ENCODE measurements at regions not wholly inside any gene's neighbourhood (a gene's known extent, or its start where the extent isn't known, plus 50 kb on each side); places are given as distances from the start of the nearest gene placed in this dataset.

GRCh38 chr12:130081117-130081805 is 81.0 kb upstream of the FZD10 start:
- H3K56ac ChIP-seq (ENCODE audit: extremely low read depth, insufficient read depth, low read length): no peak overlapping the region
- no peak overlapping the region for H2BK15ac ChIP-seq (ENCODE audit: low read depth, low read length)
- no peak overlapping the region for H4K91ac ChIP-seq (ENCODE audit: insufficient read depth, low read depth, low read length)
- no peaks in the 10 kb centered on the region for H3K9me1 ChIP-seq (ENCODE audit: insufficient read depth, low read length)
- H3K9me3 ChIP-seq (ENCODE audit: control insufficient read depth, insufficient read depth, low read length): peaks cover 37% of the 10 kb centered on the region
- no peaks in the 10 kb centered on the region for H3K36me3 ChIP-seq (ENCODE audit: control insufficient read depth, insufficient read depth, low read length)
- H3K14ac ChIP-seq (replicated peaks; ENCODE audit: low read depth, low read length): no peak overlapping the region
- no peak for TF ChIP-seq CEBPB (IDR thresholded peaks at IDR 0.05; ENCODE audit: low read depth, low read length)
- no peak for TF ChIP-seq MAZ (IDR thresholded peaks at IDR 0.05; ENCODE audit: borderline replicate concordance, low read depth, low read length)
- no peak for TF ChIP-seq MXI1 (IDR thresholded peaks at IDR 0.05; ENCODE audit: borderline replicate concordance, low read depth, low read length)
- no peak for TF ChIP-seq NFE2L2 (IDR thresholded peaks at IDR 0.05; ENCODE audit: low read depth, low read length)
- TF ChIP-seq SMC3 (IDR thresholded peaks at IDR 0.05; ENCODE audit: low read depth, low read length): no peak
- no peak for TF ChIP-seq RAD21 (IDR thresholded peaks at IDR 0.05; ENCODE audit: low read length)
- TF ChIP-seq RCOR1 (IDR thresholded peaks at IDR 0.05; ENCODE audit: insufficient replicate concordance, low read length): no peak
- TF ChIP-seq USF2 (IDR thresholded peaks at IDR 0.05; ENCODE audit: low read depth, low read length): no peak
- no peak for TF ChIP-seq MAFK (IDR thresholded peaks at IDR 0.05; ENCODE audit: low read depth, low read length)
- no peak overlapping the region for H2BK5ac ChIP-seq (ENCODE audit: low read depth, low read length, poor library complexity, severe bottlenecking)
- no peak for DNase-seq
- no peaks in the 10 kb centered on the region for H3K4me1 ChIP-seq (ENCODE audit: control insufficient read depth, insufficient read depth, low read length)
- no peak overlapping the region for H4K8ac ChIP-seq (ENCODE audit: low read depth in 2 of 2, low read length in 2 of 2)
- H3K18ac ChIP-seq (ENCODE audit: low read depth, low read length): no peak overlapping the region
- in situ Hi-C loops (cut with MboI; ENCODE audit: low sequenced_read_pairs) (no loop called here), intact Hi-C loops (cut with micrococcal nuclease) (no loop called here), dilution Hi-C loops (cut with HindIII; ENCODE audit: low sequenced_read_pairs, unreplicated experiment) (no loop called here)
- no peaks in the 10 kb centered on the region for H3K27me3 ChIP-seq (ENCODE audit: control insufficient read depth, insufficient read depth, low read length)
- H2AK9ac ChIP-seq (replicated peaks; ENCODE audit: low read depth, low read length, poor library complexity): no peak overlapping the region
- no peak overlapping the region for H3K4me3 ChIP-seq (ENCODE audit: insufficient read depth, low read depth, low read length)
- H3K4ac ChIP-seq (ENCODE audit: low read depth, low read length): no peak overlapping the region
- H2BK20ac ChIP-seq (ENCODE audit: low read depth, low read length): no peak overlapping the region
- 33% methylated on average over 3 of the region's 13 CpGs; no CpG with 5 or more reads in 1 of the 2 experiments for WGBS, 2 experiments (ENCODE audit: extremely low coverage in 2 of 2, insufficient read length in 1 of 2)
- H3K9ac ChIP-seq (ENCODE audit: low read depth, low read length): no peak overlapping the region
- H3K23ac ChIP-seq (ENCODE audit: low read depth, low read length): no peak overlapping the region
- H3K4me2 ChIP-seq (ENCODE audit: low read depth, low read length): no peak overlapping the region
- no peaks in the 10 kb centered on the region for H3K79me1 ChIP-seq (ENCODE audit: low read depth in 1 of 2, low read length in 2 of 2)
- H2AK5ac ChIP-seq (ENCODE audit: low read depth, low read length): no peak overlapping the region
- CTCF ChIA-PET: no interaction called here
- BruUV-seq (replicated peaks): no TSS peak
- no peak overlapping the region for H2AFZ ChIP-seq (replicated peaks; ENCODE audit: low read length, poor library complexity)
- POLR2A ChIA-PET (ENCODE audit: unreplicated experiment): no interaction called here
- no peak overlapping the region for H2BK120ac ChIP-seq (ENCODE audit: low read depth, low read length)
- no peak for ATAC-seq (ENCODE audit: low read depth)
- no peak overlapping the region for H3K27ac ChIP-seq (ENCODE audit: insufficient read depth, low read length)
- H4K5ac ChIP-seq (ENCODE audit: low read depth, low read length): no peak overlapping the region
- H4K20me1 ChIP-seq (ENCODE audit: insufficient read depth, low read length): no peaks in the 10 kb centered on the region

All from IMR-90 (cell line).